ENCODE measurements at regions not wholly inside any gene's neighbourhood (a gene's known extent, or its start where the extent isn't known, plus 50 kb on each side); places are given as distances from the start of the nearest gene placed in this dataset.
A peak's percentile ranks its signal among the peaks of the same experiment; 100 is the strongest.
"Not testable (repeated sequence)": the region's sequence is repeated elsewhere in the genome, so short reads cannot be mapped to it uniquely, and the experiment has no call there.

GRCh38 chr2:184326066-184326465 is 272.3 kb upstream of the ZNF804A start:
- no peak for DNase-seq
- intact Hi-C loops (cut with micrococcal nuclease), result no loop called here

DNA sequence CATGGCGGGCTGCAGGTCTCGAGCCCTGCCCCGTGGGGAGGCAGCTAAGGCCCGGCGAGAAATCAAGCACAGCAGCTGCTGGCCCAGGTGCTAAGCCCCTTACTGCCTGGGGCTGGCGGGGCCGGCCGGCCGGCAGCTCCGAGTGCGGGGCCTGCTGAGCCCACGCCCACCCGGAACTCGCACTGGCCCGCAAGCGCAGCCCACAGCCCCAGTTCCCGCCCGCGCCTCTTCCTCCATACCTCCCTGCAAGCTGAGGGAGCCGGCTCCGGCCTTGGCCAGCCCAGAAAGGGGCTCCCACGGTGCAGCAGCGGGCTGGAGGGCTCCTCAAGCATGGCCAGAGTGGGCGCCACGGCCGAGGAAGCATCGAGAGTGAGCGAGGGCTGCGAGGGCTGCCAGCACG is 270.5 kb upstream of the ZNF804A start:
- intact Hi-C loops (cut with micrococcal nuclease); ATAC-seq: not testable (repeated sequence)
- peak; percentile 17 for DNase-seq

More at GRCh38 chr2:184326066-184326465, 272.3 kb upstream of the ZNF804A start:
- ATAC-seq, result no peak

- peak; percentile 15 for DNase-seq
- ATAC-seq; intact Hi-C loops (cut with micrococcal nuclease): not testable (repeated sequence)
These were observed 267.8 kb upstream of the ZNF804A start for GRCh38 chr2:184330561-184330960.

- no peak for DNase-seq
- intact Hi-C loops (cut with micrococcal nuclease), result no loop called here
- no peak for ATAC-seq
These were observed 261.6 kb upstream of the ZNF804A start for GRCh38 chr2:184336688-184337087.

DNA sequence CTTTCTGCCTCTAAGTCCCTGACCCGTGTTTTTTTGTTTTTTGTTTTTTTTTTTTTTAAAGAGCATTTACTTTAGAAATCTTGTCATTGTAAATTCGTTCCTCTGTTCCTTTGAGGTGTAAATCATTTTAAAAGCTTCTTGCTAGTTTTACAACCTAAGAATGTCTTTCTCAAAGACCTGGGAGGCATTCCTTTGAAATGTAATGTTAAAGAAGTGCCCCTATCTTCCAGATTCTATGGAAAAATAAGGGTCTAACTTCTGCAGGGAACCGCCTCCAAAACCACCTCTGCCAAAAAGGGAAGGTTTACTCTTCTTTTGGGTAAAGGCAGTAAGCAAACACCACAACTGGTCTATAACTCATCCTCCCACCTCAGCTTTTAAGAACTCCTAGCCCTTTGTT is 259.6 kb upstream of the ZNF804A start:
- intact Hi-C loops (cut with micrococcal nuclease), result no loop called here
- no peak for DNase-seq
- no peak for ATAC-seq

DNA sequence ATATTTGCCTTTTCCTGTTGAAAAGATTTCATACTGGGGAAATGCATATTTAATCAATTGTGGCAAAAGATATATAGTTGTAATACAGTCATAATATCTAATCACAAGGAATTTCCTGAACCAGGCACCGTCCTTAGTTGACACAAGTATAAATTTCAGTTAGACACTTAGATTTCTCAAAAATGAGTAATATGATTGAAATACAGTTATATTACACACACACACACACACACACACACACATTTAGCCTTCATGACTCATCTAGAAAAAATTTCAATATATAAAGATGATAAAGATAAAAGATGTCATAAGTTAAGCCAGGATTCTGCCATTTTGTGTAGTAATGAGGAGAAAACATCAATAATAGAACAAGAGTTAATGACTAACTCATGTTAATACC is 258.4 kb upstream of the ZNF804A start:
- DNase-seq, result no peak
- ATAC-seq, result no peak
- intact Hi-C loops (cut with micrococcal nuclease), result no loop called here

DNA sequence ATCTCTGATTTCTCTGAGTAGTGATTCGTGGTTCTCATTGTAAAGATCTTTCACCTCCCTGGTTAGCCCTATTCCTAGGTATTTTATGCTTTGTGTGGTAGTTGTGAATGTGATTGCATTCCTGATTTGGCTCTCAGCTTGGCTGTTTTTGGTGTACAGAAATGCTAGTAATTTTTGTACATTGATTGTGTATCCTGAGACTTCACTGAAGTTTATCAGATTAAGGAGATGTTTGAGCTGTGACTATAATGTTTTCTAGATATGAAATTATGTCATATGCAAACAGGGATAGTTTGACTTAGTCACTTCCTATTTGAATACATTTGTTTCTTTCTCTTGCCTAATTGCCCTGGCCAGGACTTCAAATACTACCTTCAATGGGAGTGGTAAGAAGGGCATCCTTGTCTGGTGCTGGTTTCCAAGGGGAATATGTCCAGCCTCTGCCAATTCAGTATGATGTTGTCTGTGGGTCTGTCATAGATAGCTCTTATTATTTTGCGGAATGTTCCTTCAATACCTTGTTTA is 251.9 kb upstream of the ZNF804A start:
- DNase-seq (no peak), ATAC-seq (no peak)
- intact Hi-C loops (cut with micrococcal nuclease), result no loop called here

DNA sequence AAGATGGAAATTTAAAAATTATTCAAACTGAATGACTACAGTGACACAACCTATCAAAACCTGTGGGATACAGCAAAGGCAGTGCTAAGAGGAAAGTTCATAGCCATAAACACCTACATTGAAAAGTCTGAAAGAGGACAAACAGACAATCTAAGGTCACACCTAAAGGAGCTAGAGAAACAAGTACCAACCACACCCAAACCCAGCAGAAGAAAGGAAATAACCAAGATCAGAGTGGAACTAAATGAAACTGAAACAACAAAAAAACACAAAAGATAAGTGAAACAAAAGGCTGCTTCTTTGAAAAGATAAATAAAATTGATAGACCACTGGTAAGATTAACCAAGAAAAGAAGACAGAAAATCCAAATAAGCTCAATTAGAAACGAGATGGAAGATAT is 247.2 kb upstream of the ZNF804A start:
- intact Hi-C loops (cut with micrococcal nuclease), result no loop called here
- ATAC-seq (no peak), DNase-seq (no peak)

DNA sequence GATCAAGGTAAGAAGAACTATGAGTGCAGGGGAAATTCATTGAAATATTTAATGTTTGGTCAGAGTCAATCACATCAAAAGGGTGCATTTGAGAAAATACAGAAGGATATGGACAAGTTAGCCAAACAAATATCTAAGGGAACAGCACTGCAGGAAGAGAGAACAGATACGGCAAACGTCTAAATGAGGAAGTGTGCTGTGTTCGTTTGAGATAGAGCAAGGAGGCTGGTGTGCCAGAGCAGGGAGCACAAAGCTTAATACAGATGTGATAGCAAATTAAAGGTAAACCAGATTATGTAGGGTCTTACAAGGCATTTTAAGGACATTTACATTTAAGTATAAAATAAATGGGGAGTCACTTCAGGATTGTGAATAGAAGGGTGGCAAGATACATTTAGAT is 241.3 kb upstream of the ZNF804A start:
- ATAC-seq, result no peak
- DNase-seq, result no peak
- intact Hi-C loops (cut with micrococcal nuclease), result no loop called here

- no peak for DNase-seq
- no peak for ATAC-seq
- intact Hi-C loops (cut with micrococcal nuclease), result no loop called here
These were observed 238.9 kb upstream of the ZNF804A start for GRCh38 chr2:184359379-184359778.

DNA sequence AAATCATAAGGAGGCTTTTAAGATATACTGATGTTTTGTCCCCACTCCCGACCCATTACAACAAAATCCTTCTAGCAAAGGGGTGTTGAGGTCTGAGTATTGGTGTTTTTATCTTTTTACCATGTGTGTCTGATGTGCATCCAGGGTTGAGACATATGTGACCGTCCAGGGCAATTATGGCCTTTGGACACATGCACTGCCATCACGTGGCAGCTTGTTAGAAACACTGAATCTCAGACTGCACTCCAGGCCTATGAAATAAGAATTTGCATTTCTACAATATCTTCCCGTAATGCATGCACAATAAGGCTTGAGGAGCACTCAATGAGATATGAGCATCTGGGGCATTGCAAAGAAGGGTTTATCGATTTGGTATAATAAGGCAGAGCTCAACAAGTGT is 235.1 kb upstream of the ZNF804A start:
- intact Hi-C loops (cut with micrococcal nuclease), result no loop called here
- no peak for ATAC-seq

DNA sequence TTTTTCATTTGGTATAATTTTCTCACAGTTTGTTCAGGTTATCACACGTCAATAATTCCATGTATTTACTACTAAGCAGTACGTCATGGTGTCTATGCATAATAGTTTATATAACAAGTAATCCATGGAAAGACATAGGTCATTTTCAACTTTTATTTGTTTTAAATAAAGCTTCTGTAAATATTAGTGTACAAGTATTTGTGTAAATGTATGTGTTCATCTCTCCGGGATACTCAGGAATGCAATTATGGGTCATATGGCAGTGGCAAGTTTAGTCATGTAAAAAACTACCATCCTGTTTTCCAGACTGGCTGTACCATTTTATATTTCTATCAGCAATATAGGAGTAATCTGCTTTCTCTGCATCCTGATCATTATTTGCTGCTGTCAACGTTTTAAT is 231.1 kb upstream of the ZNF804A start:
- intact Hi-C loops (cut with micrococcal nuclease), result no loop called here
- no peak for ATAC-seq
- DNase-seq, result no peak

More for the DNA sequence above, 235.1 kb upstream of the ZNF804A start:
- DNase-seq, result no peak

DNA sequence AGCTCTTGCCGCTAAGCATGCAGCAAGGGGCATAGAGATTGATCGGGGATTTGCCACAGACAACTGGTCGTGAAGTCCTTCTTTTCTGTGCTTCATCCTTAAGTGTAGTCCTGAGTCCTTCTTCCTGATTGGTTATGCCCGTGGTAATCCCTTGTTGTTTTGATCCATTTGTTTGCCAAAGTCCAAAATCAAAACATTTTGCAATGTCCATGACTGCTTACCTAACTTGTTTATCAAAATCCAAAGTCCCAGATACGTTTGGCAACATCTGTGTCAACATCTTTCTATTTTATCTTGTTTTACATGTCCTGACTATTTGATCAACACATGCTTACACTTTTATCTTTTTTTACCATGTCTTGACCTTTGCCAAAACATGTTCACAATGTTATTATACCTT is 229.0 kb upstream of the ZNF804A start:
- intact Hi-C loops (cut with micrococcal nuclease), result no loop called here
- DNase-seq (no peak), ATAC-seq (no peak)

DNA sequence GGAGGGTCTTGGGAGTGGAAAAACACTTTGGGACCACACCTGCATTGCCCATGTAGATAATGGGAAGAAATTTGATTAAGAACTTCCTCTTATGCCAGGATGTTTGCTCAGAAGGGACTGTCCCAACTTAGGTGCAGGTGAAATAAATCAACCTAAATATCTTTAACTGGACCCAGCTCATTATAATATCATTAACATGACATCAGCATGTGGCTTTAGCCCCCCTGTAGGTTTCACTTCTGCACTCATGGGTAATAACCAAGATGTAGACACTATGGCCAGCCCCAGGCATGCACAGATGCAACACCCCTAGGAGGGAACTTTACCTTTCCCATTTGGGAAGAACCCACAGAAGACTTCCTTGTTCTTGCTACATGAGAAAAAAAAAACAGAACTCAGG is 227.4 kb upstream of the ZNF804A start:
- intact Hi-C loops (cut with micrococcal nuclease), result no loop called here
- DNase-seq (no peak), ATAC-seq (no peak)

DNA sequence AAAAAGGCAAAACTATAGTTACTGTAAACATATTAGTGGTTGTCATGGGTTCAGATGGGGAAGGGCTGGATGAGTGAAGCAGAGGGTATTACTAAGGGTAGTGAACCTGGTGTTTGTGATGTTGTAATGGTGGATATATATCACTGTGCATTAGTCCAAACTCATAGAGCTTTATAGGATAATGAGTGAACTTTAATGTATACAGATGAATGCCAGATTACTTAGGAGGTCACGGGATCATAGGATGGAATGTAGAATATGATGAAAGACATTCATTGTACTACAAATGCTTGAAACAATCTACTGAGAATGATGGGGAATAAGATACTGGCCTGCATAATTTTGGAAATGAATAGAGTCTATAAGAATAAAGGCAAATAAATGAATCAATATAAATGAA is 226.7 kb upstream of the ZNF804A start:
- ATAC-seq, result no peak
- intact Hi-C loops (cut with micrococcal nuclease), result no loop called here
- DNase-seq, result no peak

DNA sequence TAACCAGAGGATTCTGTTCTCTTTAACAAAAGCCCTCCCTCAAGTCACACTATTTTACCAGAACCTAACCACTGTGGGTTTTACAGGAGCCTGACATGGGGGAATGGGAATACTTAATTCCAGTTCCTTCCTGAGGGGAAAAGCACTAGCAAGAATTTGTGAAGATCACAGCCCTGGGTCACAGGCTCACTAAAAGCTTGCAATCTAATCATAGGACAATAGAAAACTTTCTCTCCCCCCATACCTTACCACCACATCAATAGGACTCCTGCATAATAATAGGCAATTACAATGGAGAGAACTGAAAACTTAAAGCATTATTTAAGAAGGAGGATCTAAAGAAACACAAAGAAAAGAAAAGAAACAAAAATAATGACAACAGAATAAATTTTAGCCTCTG is 225.8 kb upstream of the ZNF804A start:
- ATAC-seq (no peak), DNase-seq (no peak)
- intact Hi-C loops (cut with micrococcal nuclease), result no loop called here

DNA sequence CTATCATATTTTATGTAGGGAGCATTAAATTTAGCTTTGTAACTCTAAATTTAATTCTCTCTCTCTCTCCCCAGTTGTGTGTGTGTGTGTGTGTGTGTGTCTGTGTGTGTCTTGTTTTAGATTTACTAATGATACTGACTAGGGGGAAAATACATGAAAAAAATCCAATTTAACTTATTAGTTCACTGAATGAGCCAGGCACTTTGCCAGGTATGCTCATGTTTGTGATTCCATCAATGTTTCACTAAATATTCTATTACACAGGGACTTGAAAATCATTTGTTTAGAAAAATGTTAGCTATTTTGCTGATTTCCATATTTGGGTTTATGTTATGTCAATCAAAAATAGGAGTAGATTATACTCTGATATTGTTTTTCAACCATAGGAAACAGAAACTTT is 203.7 kb upstream of the ZNF804A start:
- intact Hi-C loops (cut with micrococcal nuclease), result no loop called here
- ATAC-seq, result no peak
- DNase-seq, result no peak

- no peak for DNase-seq
- intact Hi-C loops (cut with micrococcal nuclease), result no loop called here
- ATAC-seq, result no peak
These were observed 195.9 kb upstream of the ZNF804A start for GRCh38 chr2:184402381-184402780.

GRCh38 chr2:184407041-184407630 is 191.2 kb upstream of the ZNF804A start:
- DNase-seq; ATAC-seq; intact Hi-C loops (cut with micrococcal nuclease): not testable (repeated sequence)

DNA sequence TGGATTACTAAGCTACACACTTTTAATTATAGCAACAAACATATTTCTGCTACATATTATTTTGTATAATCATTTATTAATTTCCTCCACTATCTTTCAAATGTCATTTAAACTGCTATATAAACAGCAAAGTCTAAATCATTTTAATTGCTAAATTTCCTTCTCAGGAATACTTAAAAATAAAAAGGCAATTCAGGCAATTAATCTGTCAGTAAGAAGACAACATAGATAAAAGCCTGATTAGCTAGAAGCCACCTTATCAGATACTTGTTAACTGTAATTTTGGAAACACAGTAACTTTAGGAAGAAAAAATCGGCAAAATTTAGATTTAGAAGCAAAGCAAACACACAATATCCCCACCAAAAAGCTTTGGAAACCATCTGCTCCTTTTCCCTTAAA is 188.2 kb upstream of the ZNF804A start:
- ATAC-seq (no peak), DNase-seq (no peak)

GRCh38 chr2:184413221-184413620 is 185.1 kb upstream of the ZNF804A start:
- ATAC-seq, result no peak
- DNase-seq, result no peak
- intact Hi-C loops (cut with micrococcal nuclease), result no loop called here

More for the DNA sequence above, 188.2 kb upstream of the ZNF804A start:
- intact Hi-C loops (cut with micrococcal nuclease), result no loop called here

Data from left ventricle myocardium superior (tissue), 1 donor.